ENCODE measurements at regions not wholly inside any gene's neighbourhood (a gene's known extent, or its start where the extent isn't known, plus 50 kb on each side); places are given as distances from the start of the nearest gene placed in this dataset.

DNA sequence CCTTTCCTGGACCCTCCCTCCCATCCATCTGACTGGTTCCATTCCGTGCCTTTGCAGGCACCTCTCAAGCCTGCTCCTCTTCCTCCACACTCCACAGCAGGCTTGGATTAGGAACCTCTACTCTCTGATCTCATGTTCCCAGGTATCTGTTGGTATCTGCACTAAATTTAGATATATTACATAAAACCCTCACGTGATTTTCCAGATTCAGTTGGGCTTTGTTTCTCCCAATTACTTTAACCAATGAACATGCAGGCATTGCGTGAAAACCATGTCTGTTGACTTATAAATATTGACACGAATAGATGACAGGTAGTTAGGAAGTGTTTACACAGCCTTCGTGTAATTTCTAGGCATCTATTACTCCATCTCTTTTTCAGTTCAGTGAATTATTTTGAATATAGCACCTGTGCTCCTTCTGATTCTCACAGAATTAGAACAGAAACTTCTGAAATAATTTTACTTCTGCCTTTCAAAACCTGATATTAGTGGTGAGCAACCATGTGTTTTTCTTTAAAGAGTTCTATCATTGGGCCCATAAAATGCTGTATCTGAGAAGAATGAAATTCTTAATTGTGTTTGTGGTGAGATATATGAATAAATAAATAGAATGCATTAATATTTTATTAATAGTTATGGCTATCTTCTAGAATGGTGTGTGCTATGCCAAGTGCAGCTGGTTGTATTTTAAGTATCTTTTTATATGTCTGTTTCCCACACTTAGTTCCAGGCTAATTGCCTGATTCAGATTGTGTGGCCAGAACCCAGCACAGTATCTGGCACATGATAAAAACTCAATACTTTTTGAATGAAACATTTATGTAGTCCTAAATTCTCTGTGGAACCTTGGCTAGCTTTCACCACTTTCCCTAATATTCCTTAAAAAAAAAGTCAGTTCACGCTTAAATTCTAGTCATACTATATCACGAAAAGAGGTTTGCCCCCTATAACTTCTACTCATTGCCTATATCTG is 304.8 kb downstream of the QDPR start:
- TF ChIP-seq, protein P1, sequence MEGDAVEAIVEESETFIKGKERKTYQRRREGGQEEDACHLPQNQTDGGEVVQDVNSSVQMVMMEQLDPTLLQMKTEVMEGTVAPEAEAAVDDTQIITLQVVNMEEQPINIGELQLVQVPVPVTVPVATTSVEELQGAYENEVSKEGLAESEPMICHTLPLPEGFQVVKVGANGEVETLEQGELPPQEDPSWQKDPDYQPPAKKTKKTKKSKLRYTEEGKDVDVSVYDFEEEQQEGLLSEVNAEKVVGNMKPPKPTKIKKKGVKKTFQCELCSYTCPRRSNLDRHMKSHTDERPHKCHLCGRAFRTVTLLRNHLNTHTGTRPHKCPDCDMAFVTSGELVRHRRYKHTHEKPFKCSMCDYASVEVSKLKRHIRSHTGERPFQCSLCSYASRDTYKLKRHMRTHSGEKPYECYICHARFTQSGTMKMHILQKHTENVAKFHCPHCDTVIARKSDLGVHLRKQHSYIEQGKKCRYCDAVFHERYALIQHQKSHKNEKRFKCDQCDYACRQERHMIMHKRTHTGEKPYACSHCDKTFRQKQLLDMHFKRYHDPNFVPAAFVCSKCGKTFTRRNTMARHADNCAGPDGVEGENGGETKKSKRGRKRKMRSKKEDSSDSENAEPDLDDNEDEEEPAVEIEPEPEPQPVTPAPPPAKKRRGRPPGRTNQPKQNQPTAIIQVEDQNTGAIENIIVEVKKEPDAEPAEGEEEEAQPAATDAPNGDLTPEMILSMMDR (IDR thresholded peaks at IDR 0.05), result no peak
- TF ChIP-seq POLR2A (IDR thresholded peaks at IDR 0.05), result no peak
